ES-I3 (cell line): ENCODE measurements at regions not wholly inside any gene's neighbourhood (a gene's known extent, or its start where the extent isn't known, plus 50 kb on each side); places are given as distances from the start of the nearest gene placed in this dataset.

ENCODE experiments used
- H3K36me3 ChIP-seq: 2 replicates; pipeline ENCODE4 v1.6.1; 2013; ENCODE audit warnings: mild to moderate bottlenecking, low read length, control low read depth, moderate library complexity; ENCODE audit not compliant: insufficient read depth
- H3K4me1 ChIP-seq: 2 replicates; pipeline ENCODE4 v1.6.1; 2013; ENCODE audit warnings: mild to moderate bottlenecking, control low read depth, low read length; ENCODE audit not compliant: insufficient read depth
- H3K9ac ChIP-seq: 2 replicates; pipeline ENCODE4 v1.6.1; 2013; ENCODE audit warnings: low read depth, mild to moderate bottlenecking, low read length, moderate library complexity
- H3K9me3 ChIP-seq: 2 replicates; pipeline ENCODE4 v1.6.1; 2013; ENCODE audit warnings: mild to moderate bottlenecking, low read length, moderate library complexity; ENCODE audit not compliant: control insufficient read depth, insufficient read depth

GRCh38 chr6:147077251-147077650 is 127.0 kb upstream of the STXBP5 start:
- Histone ChIP-seq H3K9ac (no peak overlapping the region), H3K9me3 (no peaks in the 10 kb centered on the region), H3K4me1 (no peaks in the 10 kb centered on the region), H3K36me3 (no peaks in the 10 kb centered on the region)

GRCh38 chr6:147078106-147078505 is 126.1 kb upstream of the STXBP5 start:
- no peaks in the 10 kb centered on the region for H3K4me1 ChIP-seq
- no peaks in the 10 kb centered on the region for H3K36me3 ChIP-seq
- H3K9me3 ChIP-seq, result no peaks in the 10 kb centered on the region
- H3K9ac ChIP-seq, result no peak overlapping the region

GRCh38 chr6:147078602-147079001 is 125.6 kb upstream of the STXBP5 start:
- Histone ChIP-seq H3K36me3 (no peaks in the 10 kb centered on the region), H3K9ac (no peak overlapping the region), H3K4me1 (no peaks in the 10 kb centered on the region), H3K9me3 (no peaks in the 10 kb centered on the region)

- H3K9ac ChIP-seq, result no peak overlapping the region
- H3K4me1 ChIP-seq, result no peaks in the 10 kb centered on the region
- no peaks in the 10 kb centered on the region for H3K36me3 ChIP-seq
- H3K9me3 ChIP-seq, result no peaks in the 10 kb centered on the region
Measured at GRCh38 chr6:147080225-147080624, 124.0 kb upstream of the STXBP5 start.

- Histone ChIP-seq H3K9ac (no peak overlapping the region), H3K36me3 (no peaks in the 10 kb centered on the region), H3K9me3 (no peaks in the 10 kb centered on the region), H3K4me1 (no peaks in the 10 kb centered on the region)
Measured at GRCh38 chr6:147081076-147081609, 123.1 kb upstream of the STXBP5 start.

- Histone ChIP-seq H3K4me1 (no peaks in the 10 kb centered on the region), H3K36me3 (no peaks in the 10 kb centered on the region), H3K9me3 (peaks cover 3% of the 10 kb centered on the region; the same call in 1 of the 2 replicates), H3K9ac (no peak overlapping the region)
Measured at GRCh38 chr6:147087641-147088040, 116.6 kb upstream of the STXBP5 start.

GRCh38 chr6:147088861-147089260 is 115.4 kb upstream of the STXBP5 start:
- Histone ChIP-seq H3K9ac (no peak overlapping the region), H3K36me3 (no peaks in the 10 kb centered on the region), H3K9me3 (peaks cover 3% of the 10 kb centered on the region; the same call in 1 of the 2 replicates), H3K4me1 (no peaks in the 10 kb centered on the region)

GRCh38 chr6:147095316-147095715 is 108.9 kb upstream of the STXBP5 start:
- Histone ChIP-seq H3K36me3 (no peaks in the 10 kb centered on the region), H3K9ac (no peak overlapping the region), H3K9me3 (no peaks in the 10 kb centered on the region), H3K4me1 (no peaks in the 10 kb centered on the region)

GRCh38 chr6:147099974-147100373 is 104.2 kb upstream of the STXBP5 start:
- Histone ChIP-seq H3K9me3 (no peaks in the 10 kb centered on the region), H3K9ac (no peak overlapping the region), H3K36me3 (no peaks in the 10 kb centered on the region), H3K4me1 (no peaks in the 10 kb centered on the region)

GRCh38 chr6:147103007-147103406 is 101.2 kb upstream of the STXBP5 start:
- H3K36me3 ChIP-seq, result no peaks in the 10 kb centered on the region
- no peak overlapping the region for H3K9ac ChIP-seq
- no peaks in the 10 kb centered on the region for H3K9me3 ChIP-seq

GRCh38 chr6:147103694-147104093 is 100.5 kb upstream of the STXBP5 start:
- no peaks in the 10 kb centered on the region for H3K4me1 ChIP-seq
- no peaks in the 10 kb centered on the region for H3K36me3 ChIP-seq
- no peak overlapping the region for H3K9ac ChIP-seq
- no peaks in the 10 kb centered on the region for H3K9me3 ChIP-seq

More at GRCh38 chr6:147103007-147103406, 101.2 kb upstream of the STXBP5 start:
- H3K4me1 ChIP-seq, result no peaks in the 10 kb centered on the region

GRCh38 chr6:147105786-147106185 is 98.4 kb upstream of the STXBP5 start:
- no peaks in the 10 kb centered on the region for H3K4me1 ChIP-seq
- H3K9ac ChIP-seq, result no peak overlapping the region
- H3K9me3 ChIP-seq, result no peaks in the 10 kb centered on the region
- H3K36me3 ChIP-seq, result no peaks in the 10 kb centered on the region

- H3K9ac ChIP-seq, result no peak overlapping the region
- H3K36me3 ChIP-seq, result no peaks in the 10 kb centered on the region
- no peaks in the 10 kb centered on the region for H3K9me3 ChIP-seq
- no peaks in the 10 kb centered on the region for H3K4me1 ChIP-seq
Measured at GRCh38 chr6:147106759-147107401, 97.3 kb upstream of the STXBP5 start.

- Histone ChIP-seq H3K4me1 (no peaks in the 10 kb centered on the region), H3K9ac (no peak overlapping the region), H3K9me3 (no peaks in the 10 kb centered on the region), H3K36me3 (no peaks in the 10 kb centered on the region)
Measured at GRCh38 chr6:147108259-147108910, 95.8 kb upstream of the STXBP5 start.

- Histone ChIP-seq H3K4me1 (no peaks in the 10 kb centered on the region), H3K9ac (no peak overlapping the region), H3K9me3 (no peaks in the 10 kb centered on the region), H3K36me3 (no peaks in the 10 kb centered on the region)
Measured at GRCh38 chr6:147109707-147110106, 94.5 kb upstream of the STXBP5 start.
